ENCODE measurements at regions not wholly inside any gene's neighbourhood (a gene's known extent, or its start where the extent isn't known, plus 50 kb on each side); places are given as distances from the start of the nearest gene placed in this dataset.

GRCh38 chr2:173791502-173791901 is 173.7 kb downstream of the SP3 start:
- no peaks in the 10 kb centered on the region for H3F3A ChIP-seq (ENCODE audit: low read length, unreplicated experiment)
- no peaks in the 10 kb centered on the region for H3K79me2 ChIP-seq (ENCODE audit: low read length)
- H3K4me3 ChIP-seq (ENCODE audit: low read length): no peak overlapping the region
- H4K20me1 ChIP-seq (ENCODE audit: low read length): no peaks in the 10 kb centered on the region
- no peaks in the 10 kb centered on the region for H3K4me1 ChIP-seq (ENCODE audit: insufficient read depth, low read length)
- no peak for DNase-seq
- no peak for TF ChIP-seq CTCF (conservative IDR thresholded peaks at IDR 0.05; ENCODE audit: low read depth, low read length)
- TF ChIP-seq EZH2phosphoT487 (IDR thresholded peaks at IDR 0.05; ENCODE audit: borderline replicate concordance, low read length): no peak
- no peak for TF ChIP-seq EZH2 (IDR thresholded peaks at IDR 0.05; ENCODE audit: low read length, unreplicated experiment)
- ChIA-PET CTCF (no interaction called here), POLR2A (ENCODE audit: unreplicated experiment) (no interaction called here)
- H3K9me2 ChIP-seq (replicated peaks; ENCODE audit: low read length): no peaks in the 10 kb centered on the region
- ATAC-seq: no peak
- H3K27me3 ChIP-seq (ENCODE audit: low read length): no peaks in the 10 kb centered on the region
- H3K4me2 ChIP-seq (ENCODE audit: low read length): no peak overlapping the region
- no peak overlapping the region for H3K9ac ChIP-seq (ENCODE audit: low read length)
- no peak overlapping the region for H2AFZ ChIP-seq (ENCODE audit: low read length)
- BruUV-seq (replicated peaks): no TSS peak
- no peaks in the 10 kb centered on the region for H3K36me3 ChIP-seq (ENCODE audit: low read depth, low read length)
- no peaks in the 10 kb centered on the region for H3K9me3 ChIP-seq (ENCODE audit: low read length)
- intact Hi-C loops (cut with micrococcal nuclease): no loop called here
- H3K27ac ChIP-seq (ENCODE audit: low read length): no peak overlapping the region

GRCh38 chr2:173792166-173792565 is 173.0 kb downstream of the SP3 start:
- no peaks in the 10 kb centered on the region for H3K9me2 ChIP-seq (replicated peaks; ENCODE audit: low read length)
- DNase-seq (no peak), ATAC-seq (no peak)
- H3K27me3 ChIP-seq (ENCODE audit: low read length): no peaks in the 10 kb centered on the region
- no peak for TF ChIP-seq EZH2 (IDR thresholded peaks at IDR 0.05; ENCODE audit: low read length, unreplicated experiment)
- no peak for TF ChIP-seq CTCF (conservative IDR thresholded peaks at IDR 0.05; ENCODE audit: low read depth, low read length)
- TF ChIP-seq EZH2phosphoT487 (IDR thresholded peaks at IDR 0.05; ENCODE audit: borderline replicate concordance, low read length): no peak
- H3K36me3 ChIP-seq (ENCODE audit: low read depth, low read length): no peaks in the 10 kb centered on the region
- H3F3A ChIP-seq (ENCODE audit: low read length, unreplicated experiment): no peaks in the 10 kb centered on the region
- intact Hi-C loops (cut with micrococcal nuclease): no loop called here
- CTCF ChIA-PET: no interaction called here
- no peaks in the 10 kb centered on the region for H4K20me1 ChIP-seq (ENCODE audit: low read length)
- no TSS peak for BruUV-seq (replicated peaks)
- no peaks in the 10 kb centered on the region for H3K4me1 ChIP-seq (ENCODE audit: insufficient read depth, low read length)
- no peaks in the 10 kb centered on the region for H3K79me2 ChIP-seq (ENCODE audit: low read length)
- H3K9ac ChIP-seq (ENCODE audit: low read length): no peak overlapping the region
- POLR2A ChIA-PET (ENCODE audit: unreplicated experiment): no interaction called here
- no peak overlapping the region for H2AFZ ChIP-seq (ENCODE audit: low read length)
- H3K27ac ChIP-seq (ENCODE audit: low read length): no peak overlapping the region
- no peaks in the 10 kb centered on the region for H3K9me3 ChIP-seq (ENCODE audit: low read length)
- H3K4me2 ChIP-seq (ENCODE audit: low read length): no peak overlapping the region
- no peak overlapping the region for H3K4me3 ChIP-seq (ENCODE audit: low read length)

GRCh38 chr2:173792741-173793140 is 172.4 kb downstream of the SP3 start:
- BruUV-seq (replicated peaks): no TSS peak
- Histone ChIP-seq H3K79me2 (ENCODE audit: low read length) (no peaks in the 10 kb centered on the region), H3K27ac (ENCODE audit: low read length) (no peak overlapping the region), H3K4me1 (ENCODE audit: insufficient read depth, low read length) (no peaks in the 10 kb centered on the region), H3K9me2 (replicated peaks; ENCODE audit: low read length) (no peaks in the 10 kb centered on the region), H3K4me2 (ENCODE audit: low read length) (no peak overlapping the region), H3K4me3 (ENCODE audit: low read length) (no peak overlapping the region), H3F3A (ENCODE audit: low read length, unreplicated experiment) (no peaks in the 10 kb centered on the region), H3K27me3 (ENCODE audit: low read length) (no peaks in the 10 kb centered on the region), H4K20me1 (ENCODE audit: low read length) (no peaks in the 10 kb centered on the region), H3K9me3 (ENCODE audit: low read length) (no peaks in the 10 kb centered on the region), H3K9ac (ENCODE audit: low read length) (no peak overlapping the region), H3K36me3 (ENCODE audit: low read depth, low read length) (no peaks in the 10 kb centered on the region), H2AFZ (ENCODE audit: low read length) (no peak overlapping the region)
- CTCF ChIA-PET: no interaction called here
- intact Hi-C loops (cut with micrococcal nuclease): no loop called here
- TF ChIP-seq EZH2phosphoT487 (IDR thresholded peaks at IDR 0.05; ENCODE audit: borderline replicate concordance, low read length): no peak
- TF ChIP-seq CTCF (conservative IDR thresholded peaks at IDR 0.05; ENCODE audit: low read depth, low read length): no peak
- no peak for TF ChIP-seq EZH2 (IDR thresholded peaks at IDR 0.05; ENCODE audit: low read length, unreplicated experiment)
- ATAC-seq (no peak), DNase-seq (no peak)
- POLR2A ChIA-PET (ENCODE audit: unreplicated experiment): no interaction called here

Data from PC-3 (cell line).